CD4-positive, alpha-beta T cell treated with Interferon gamma for 1 hour (primary cell): ENCODE measurements at regions not wholly inside any gene's neighbourhood (a gene's known extent, or its start where the extent isn't known, plus 50 kb on each side); places are given as distances from the start of the nearest gene placed in this dataset.
"Not testable (repeated sequence)": the region's sequence is repeated elsewhere in the genome, so short reads cannot be mapped to it uniquely, and the experiment has no call there.

ENCODE experiments used
- DNase-seq: peaks from one replicate; pipeline ENCODE4 v3.0.0-alpha.2; 2020

DNA sequence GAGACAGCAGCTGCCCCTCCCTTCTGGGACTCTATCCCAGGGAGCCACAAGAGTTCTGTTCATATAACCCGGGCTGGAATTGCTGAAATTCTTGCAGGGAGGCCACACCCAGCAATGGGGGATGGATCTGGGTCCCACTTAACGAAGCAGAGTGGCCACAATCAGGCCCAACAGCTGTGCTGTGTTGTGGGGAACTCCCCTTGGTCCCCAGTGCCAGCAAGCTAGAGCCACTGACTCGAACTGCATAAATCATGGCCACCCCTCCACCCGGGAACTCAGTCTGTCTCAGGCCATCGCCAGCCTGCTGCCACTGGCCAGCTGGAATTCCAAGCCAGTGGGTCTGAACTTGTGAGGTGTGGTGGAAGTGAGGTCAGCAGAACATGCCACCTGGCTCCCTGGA, 111.1 kb downstream of the KLF8 start:
- no peak for DNase-seq

DNA sequence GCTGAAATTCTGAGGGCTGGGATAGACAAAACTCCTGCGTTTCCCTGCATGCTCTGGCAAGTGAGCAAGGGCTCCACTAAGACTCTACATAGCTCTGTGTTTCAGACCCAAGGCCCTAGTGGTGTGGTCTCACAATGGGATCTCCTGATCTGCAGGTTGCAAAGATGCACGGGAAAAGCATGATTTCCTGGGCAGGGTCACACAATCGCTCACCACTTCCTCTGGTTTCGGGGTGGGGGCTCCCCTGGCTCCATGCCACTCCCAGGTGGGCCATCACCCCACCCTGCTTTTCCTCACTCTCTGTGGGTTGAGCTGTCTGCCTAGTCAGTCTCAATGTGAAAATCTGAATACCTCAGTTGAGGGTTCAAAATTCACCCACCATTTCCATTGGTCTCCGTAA, 111.5 kb downstream of the KLF8 start:
- DNase-seq, result no peak

- DNase-seq, result not testable (repeated sequence)
These were observed 126.0 kb downstream of the KLF8 start for GRCh38 chrX:56358145-56358544.

DNA sequence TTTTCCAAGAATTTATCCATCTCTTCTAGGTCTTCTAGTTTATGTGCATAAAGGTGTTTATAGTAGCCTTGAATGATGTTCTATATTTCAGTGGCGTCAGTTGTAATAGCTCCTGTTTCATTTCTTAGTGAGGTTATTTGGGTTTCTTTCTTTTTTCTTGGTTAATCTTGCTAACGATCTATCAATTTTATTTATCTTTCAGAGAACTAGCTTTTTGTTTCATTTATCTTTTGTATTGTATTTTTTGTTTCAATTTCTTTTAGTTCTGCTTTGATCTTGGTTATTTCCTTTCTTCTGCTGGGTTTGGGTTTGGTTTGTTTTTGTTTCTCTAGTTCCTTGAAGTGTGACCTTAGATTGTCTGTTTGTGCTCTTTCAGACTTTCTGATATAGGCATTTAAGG, 133.0 kb downstream of the KLF8 start:
- not testable (repeated sequence) for DNase-seq

- no peak for DNase-seq
These were observed 134.7 kb downstream of the KLF8 start for GRCh38 chrX:56366901-56367300.

DNA sequence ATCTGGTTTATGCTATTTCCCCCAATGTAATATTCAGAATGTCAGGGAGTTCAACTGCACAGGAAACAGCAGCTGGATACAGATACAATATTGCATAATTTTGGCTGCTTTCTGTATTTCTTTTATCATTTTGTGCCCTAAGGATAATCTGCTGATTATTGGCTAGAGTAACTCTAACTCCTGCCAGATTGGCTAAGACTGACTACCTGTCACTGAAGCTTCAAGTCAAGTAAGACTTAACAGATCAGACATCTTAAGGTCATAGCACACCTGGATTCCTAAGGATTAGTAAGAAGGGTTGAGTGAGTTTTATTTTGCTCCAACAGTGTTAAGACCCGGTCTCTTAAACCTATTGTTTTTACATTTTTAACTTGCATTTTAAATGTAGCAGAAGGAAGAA, 136.8 kb downstream of the KLF8 start:
- DNase-seq, result no peak

DNA sequence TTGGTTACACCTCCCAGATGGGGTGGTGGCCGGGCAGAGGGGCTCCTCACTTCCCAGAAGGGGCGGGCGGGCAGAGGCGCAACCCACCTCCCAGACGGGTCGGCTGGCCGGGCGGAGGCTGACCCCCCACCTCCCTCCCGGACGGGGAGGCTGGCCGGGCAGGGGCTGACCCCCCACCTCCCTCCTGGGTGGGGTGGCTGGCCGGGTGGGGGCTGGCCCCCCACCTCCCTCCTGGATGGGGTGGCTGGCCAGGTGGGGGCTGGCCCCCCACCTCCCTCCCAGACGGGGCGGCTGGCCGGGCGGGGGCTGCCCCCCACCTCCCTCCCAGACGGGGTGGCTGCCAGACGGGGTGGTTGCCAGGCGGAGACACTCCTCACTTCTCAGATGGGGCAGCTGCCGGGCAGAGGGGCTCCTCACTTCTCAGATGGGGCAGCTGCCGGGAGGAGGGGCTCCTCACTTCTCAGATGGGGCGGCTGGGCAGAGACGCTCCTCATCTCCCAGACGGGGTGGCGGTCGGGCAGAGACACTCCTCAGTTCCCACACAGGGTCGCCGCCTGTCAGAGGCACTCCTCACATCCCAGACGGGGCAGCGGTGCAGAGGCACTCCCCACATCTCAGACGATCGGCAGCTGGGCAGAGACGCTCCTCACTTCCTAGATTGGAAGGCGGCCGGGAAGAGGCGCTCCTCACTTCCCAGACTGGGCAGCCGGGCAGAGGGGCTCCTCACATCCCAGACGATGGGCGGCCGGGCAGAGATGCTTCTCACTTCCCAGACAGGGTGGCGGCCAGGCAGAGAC, 148.0 kb downstream of the KLF8 start:
- DNase-seq, result not testable (repeated sequence)

- no peak for DNase-seq
These were observed 150.1 kb downstream of the KLF8 start for GRCh38 chrX:56382278-56382677.

DNA sequence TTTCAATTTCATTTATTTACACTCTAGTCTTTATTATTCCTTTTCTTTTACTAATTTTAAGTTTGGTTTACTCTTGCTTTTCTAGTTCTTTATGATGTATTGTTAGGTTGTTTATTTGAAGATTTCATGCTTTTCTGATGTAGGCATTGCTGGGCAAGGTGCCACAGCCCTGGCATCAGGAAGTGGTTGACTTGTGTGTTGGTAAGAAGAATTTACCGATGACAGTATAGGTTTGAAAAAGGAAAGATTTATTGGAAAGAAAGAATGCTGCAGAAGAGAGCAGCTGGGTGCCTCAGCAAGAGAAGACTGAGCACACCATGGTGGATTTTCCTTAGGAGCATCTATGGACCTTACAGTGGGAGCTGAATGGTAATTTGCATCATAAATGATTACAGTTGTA, 153.2 kb downstream of the KLF8 start:
- DNase-seq, result peak; percentile 25

DNA sequence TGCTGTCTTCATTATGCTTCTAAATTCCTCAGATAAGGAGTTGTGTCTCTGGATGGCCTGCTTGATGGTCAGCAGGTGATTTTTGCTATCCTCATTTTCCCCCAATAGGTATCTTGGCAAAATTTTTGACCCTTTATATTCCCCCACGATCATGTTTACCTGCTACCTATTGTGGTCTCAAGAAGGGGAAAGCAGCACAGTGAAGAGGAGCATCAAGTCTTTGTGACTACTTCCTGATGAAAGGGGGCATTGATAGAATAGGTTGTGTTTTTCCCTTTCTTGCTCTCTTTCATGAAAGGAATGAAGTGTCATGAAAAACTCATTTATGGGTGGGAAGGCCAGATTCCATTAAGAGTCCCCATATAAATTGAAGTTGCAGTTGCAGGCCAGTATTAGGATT, 153.8 kb downstream of the KLF8 start:
- DNase-seq, result no peak

- no peak for DNase-seq
These were observed 165.5 kb downstream of the KLF8 start for GRCh38 chrX:56397636-56398035.

GRCh38 chrX:56402207-56402606, 161.2 kb upstream of the UBQLN2 start:
- no peak for DNase-seq

- no peak for DNase-seq
These were observed 133.8 kb upstream of the UBQLN2 start for GRCh38 chrX:56429581-56429980.

- DNase-seq, result not testable (repeated sequence)
These were observed 111.4 kb upstream of the UBQLN2 start for GRCh38 chrX:56451981-56452380.

DNA sequence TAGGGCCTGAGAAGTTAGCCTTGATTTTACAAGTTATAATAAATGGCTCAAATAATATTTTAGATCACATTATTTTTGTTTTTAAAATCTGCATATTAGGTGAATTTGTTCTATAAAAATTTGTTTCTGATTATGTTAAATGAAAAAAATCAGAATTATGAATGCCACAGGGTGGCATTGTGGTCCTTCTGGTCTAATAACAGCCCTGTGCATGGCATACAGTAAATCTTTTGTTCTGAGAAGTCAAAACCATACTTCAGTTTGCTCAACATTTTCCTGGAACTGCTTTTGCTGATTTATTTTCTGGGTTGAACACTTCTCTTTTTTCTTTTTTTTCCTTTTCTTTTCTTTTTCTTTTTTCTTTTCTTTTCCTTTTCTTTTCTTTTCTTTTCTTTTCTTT, 101.0 kb upstream of the UBQLN2 start:
- DNase-seq, result no peak

- DNase-seq, result no peak
These were observed 95.0 kb upstream of the UBQLN2 start for GRCh38 chrX:56468441-56468840.

- DNase-seq, result not testable (repeated sequence)
These were observed 68.5 kb upstream of the UBQLN2 start for GRCh38 chrX:56494923-56495322.

- no peak for DNase-seq
These were observed 64.7 kb upstream of the UBQLN2 start for GRCh38 chrX:56498756-56499155.

- DNase-seq, result no peak
These were observed 64.1 kb upstream of the UBQLN2 start for GRCh38 chrX:56499372-56499771.

- no peak for DNase-seq
These were observed 59.3 kb upstream of the UBQLN2 start for GRCh38 chrX:56503941-56504673.

DNA sequence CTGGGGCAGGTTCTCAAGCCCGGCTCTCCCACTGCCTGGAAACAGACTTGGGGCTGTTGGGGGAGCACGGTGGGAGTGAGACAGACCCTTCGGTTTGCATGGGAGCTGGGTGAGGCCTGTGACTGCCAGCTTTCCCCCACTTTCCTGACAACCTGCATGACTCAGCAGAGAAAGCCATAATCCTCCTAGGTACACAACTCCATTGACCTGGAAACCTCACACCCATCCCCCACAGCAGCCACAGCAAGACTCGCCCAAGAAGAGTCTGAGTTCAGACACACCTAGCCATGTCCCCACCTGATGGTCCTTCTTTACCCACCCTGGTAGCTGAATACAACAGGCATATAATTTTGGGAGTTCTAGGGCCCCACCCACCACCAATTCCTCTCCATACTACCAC, 57.6 kb upstream of the UBQLN2 start:
- DNase-seq, result no peak
